ENCODE measurements at regions not wholly inside any gene's neighbourhood (a gene's known extent, or its start where the extent isn't known, plus 50 kb on each side); places are given as distances from the start of the nearest gene placed in this dataset.
A peak's percentile ranks its signal among the peaks of the same experiment; 100 is the strongest.

DNA sequence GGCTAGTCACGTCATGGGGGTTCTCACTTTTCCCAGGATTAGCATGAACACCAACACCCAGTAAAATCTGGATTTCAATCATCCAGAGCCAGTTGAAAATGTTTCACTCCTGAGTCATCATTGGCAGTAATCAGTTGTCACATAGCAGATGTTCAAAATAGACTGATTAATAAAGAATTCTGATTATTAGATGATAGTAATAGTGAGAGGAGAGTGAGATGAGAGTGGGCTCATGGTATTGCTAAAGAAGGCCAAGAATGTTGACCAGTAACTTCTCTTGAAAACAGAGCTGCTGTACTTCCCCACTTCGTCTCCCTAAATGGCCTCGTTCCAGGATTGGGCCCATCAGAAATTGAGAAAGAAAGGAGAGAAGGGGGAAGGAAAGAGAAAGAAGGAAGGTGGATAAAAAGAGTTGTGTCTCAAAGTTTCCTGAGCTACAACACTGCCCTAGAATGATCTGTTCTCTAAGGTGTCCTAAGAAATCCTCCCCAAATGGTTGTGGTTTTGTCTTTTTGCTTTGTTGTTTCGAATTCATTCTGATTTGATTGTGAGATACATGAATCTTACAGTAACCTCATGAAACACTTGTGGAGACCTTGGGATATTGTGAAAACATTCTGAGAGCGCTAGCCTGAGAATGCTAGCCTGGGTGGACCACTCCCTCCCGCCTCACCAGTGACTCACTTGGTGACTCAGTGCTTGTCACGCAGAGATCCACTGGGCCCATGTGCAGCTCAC, 502.2 kb upstream of the JARID2 start:
- no TSS peak for BruUV-seq (replicated peaks)
- H3K4me2 ChIP-seq (ENCODE audit: low read depth, low read length), result no peak overlapping the region
- H3K9ac ChIP-seq (ENCODE audit: insufficient read depth, low read depth, low read length), result no peak overlapping the region
- no peaks in the 10 kb centered on the region for H4K20me1 ChIP-seq (ENCODE audit: insufficient read depth, low read length)
- H3K4me1 ChIP-seq (ENCODE audit: insufficient read depth, low read length), result 0 out of 2 replicates have a peak, but pooled peaks cover 9% of the 10 kb centered on the region
- no peaks in the 10 kb centered on the region for H3K79me2 ChIP-seq (ENCODE audit: insufficient read depth, low read length)
- ChIA-PET POLR2A (no interaction called here), CTCF (ENCODE audit: low intra/inter-chr PET ratio, low total read pairs) (no interaction called here)
- H3K27me3 ChIP-seq (ENCODE audit: control insufficient read depth in 1 of 2, insufficient read depth in 2 of 2, low read length in 2 of 2), result 0 out of 5 replicates have a peak, but pooled peaks cover 0 to 3% of the 10 kb centered on the region in 2 experiments
- no peak for FAIRE-seq
- peak; percentile 29; the same call in 1 of the 3 replicates for ATAC-seq
- intact Hi-C loops (cut with micrococcal nuclease; ENCODE audit: unreplicated experiment), result no loop called here
- H2AFZ ChIP-seq (ENCODE audit: low read length), result no peak overlapping the region
- no peak overlapping the region for H3K27ac ChIP-seq (ENCODE audit: extremely low read length, insufficient read depth, low read length)
- 14% methylated on average over 7 of the region's 7 CpGs for WGBS (ENCODE audit: low lambda C conversion rate)
- H3K36me3 ChIP-seq (replicated peaks in 1 of 2; ENCODE audit: control insufficient read depth in 1 of 2, insufficient read depth in 2 of 2, low read length in 2 of 2), result no peaks in the 10 kb centered on the region
- in situ Hi-C loops (cut with HindIII; ENCODE audit: extremely low pct_ligation_motif_present, low pct_unique_long_range_greater_than_20kb), result no loop called here
- no peaks in the 10 kb centered on the region for H3K9me3 ChIP-seq (ENCODE audit: low read length)
- TF ChIP-seq EP300 (IDR thresholded peaks at IDR 0.05; ENCODE audit: low read depth in 2 of 2, low read length in 2 of 2) (peak in 1 of 2 experiments; percentile 20; a peak in 1 of 4 replicates), EP300 (CRISPR knock-in tag; IDR thresholded peaks at IDR 0.05; ENCODE audit: borderline replicate concordance) (no peak), FOSL2 (CRISPR knock-in tag; IDR thresholded peaks at IDR 0.05) (peak; percentile 89)
- TF ChIP-seq, protein P1, sequence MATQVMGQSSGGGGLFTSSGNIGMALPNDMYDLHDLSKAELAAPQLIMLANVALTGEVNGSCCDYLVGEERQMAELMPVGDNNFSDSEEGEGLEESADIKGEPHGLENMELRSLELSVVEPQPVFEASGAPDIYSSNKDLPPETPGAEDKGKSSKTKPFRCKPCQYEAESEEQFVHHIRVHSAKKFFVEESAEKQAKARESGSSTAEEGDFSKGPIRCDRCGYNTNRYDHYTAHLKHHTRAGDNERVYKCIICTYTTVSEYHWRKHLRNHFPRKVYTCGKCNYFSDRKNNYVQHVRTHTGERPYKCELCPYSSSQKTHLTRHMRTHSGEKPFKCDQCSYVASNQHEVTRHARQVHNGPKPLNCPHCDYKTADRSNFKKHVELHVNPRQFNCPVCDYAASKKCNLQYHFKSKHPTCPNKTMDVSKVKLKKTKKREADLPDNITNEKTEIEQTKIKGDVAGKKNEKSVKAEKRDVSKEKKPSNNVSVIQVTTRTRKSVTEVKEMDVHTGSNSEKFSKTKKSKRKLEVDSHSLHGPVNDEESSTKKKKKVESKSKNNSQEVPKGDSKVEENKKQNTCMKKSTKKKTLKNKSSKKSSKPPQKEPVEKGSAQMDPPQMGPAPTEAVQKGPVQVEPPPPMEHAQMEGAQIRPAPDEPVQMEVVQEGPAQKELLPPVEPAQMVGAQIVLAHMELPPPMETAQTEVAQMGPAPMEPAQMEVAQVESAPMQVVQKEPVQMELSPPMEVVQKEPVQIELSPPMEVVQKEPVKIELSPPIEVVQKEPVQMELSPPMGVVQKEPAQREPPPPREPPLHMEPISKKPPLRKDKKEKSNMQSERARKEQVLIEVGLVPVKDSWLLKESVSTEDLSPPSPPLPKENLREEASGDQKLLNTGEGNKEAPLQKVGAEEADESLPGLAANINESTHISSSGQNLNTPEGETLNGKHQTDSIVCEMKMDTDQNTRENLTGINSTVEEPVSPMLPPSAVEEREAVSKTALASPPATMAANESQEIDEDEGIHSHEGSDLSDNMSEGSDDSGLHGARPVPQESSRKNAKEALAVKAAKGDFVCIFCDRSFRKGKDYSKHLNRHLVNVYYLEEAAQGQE (IDR thresholded peaks at IDR 0.05; ENCODE audit: borderline replicate concordance in 1 of 2, low read depth in 1 of 2, low read length in 2 of 2), result no peak
- DNase-seq (ENCODE audit: low spot score), result peak; percentile 21
- H3K4me3 ChIP-seq (replicated peaks in 1 of 3; ENCODE audit: insufficient read depth in 1 of 3, low read depth in 2 of 3, low read length in 3 of 3), result no peak overlapping the region

Data from HepG2 (cell line).